NT2/D1 (cell line): ENCODE measurements at regions not wholly inside any gene's neighbourhood (a gene's known extent, or its start where the extent isn't known, plus 50 kb on each side); places are given as distances from the start of the nearest gene placed in this dataset.

Experiments
- SUZ12 ChIP-seq: IDR thresholded peaks from 2 replicates; pipeline ENCODE4 v1.6.1; 2011; ENCODE audit not compliant: insufficient read length, insufficient read depth; ENCODE audit errors: extremely low read depth
- YY1 ChIP-seq: IDR thresholded peaks from 2 replicates; pipeline ENCODE4 v1.6.1; 2011; ENCODE audit not compliant: insufficient read length, insufficient read depth
- ZNF274 ChIP-seq: IDR thresholded peaks from 2 replicates; pipeline ENCODE4 v1.6.1; 2011; ENCODE audit warnings: mild to moderate bottlenecking, low read depth, low read length

GRCh38 chr3:56914646-56915045 is 112.9 kb upstream of the ARHGEF3 start:
- TF ChIP-seq YY1 (no peak), SUZ12 (no peak), ZNF274 (no peak)
